ENCODE measurements at regions not wholly inside any gene's neighbourhood (a gene's known extent, or its start where the extent isn't known, plus 50 kb on each side); places are given as distances from the start of the nearest gene placed in this dataset.
A peak's percentile ranks its signal among the peaks of the same experiment; 100 is the strongest.

- no peak for DNase-seq
Measured at GRCh38 chr13:44058067-44058466, 178.4 kb downstream of the LACC1 start.

GRCh38 chr13:44058624-44059215 is 179.0 kb downstream of the LACC1 start:
- DNase-seq, result no peak

- DNase-seq, result no peak
Measured at GRCh38 chr13:44061876-44062275, 182.2 kb downstream of the LACC1 start.

- no peak for DNase-seq
Measured at GRCh38 chr13:44063467-44063866, 183.8 kb downstream of the LACC1 start.

- no peak for DNase-seq
Measured at GRCh38 chr13:44063881-44064280, 184.2 kb downstream of the LACC1 start.

GRCh38 chr13:44064357-44064756 is 184.7 kb downstream of the LACC1 start:
- DNase-seq, result no peak

- peak; percentile 88 for DNase-seq
Measured at GRCh38 chr13:44068169-44068568, 188.5 kb downstream of the LACC1 start.

GRCh38 chr13:44068737-44069136 is 189.0 kb downstream of the LACC1 start:
- DNase-seq, result peak; percentile 85

GRCh38 chr13:44072536-44072935 is 192.8 kb downstream of the LACC1 start:
- DNase-seq, result no peak

GRCh38 chr13:44074611-44075010 is 194.9 kb downstream of the LACC1 start:
- no peak for DNase-seq

GRCh38 chr13:44075113-44075512 is 195.4 kb downstream of the LACC1 start:
- no peak for DNase-seq

GRCh38 chr13:44078806-44079376 is 199.2 kb downstream of the LACC1 start:
- DNase-seq, result peak; percentile 28

GRCh38 chr13:44079413-44080205 is 199.9 kb downstream of the LACC1 start:
- no peak for DNase-seq

- DNase-seq, result no peak
Measured at GRCh38 chr13:44084146-44084545, 204.4 kb downstream of the LACC1 start.

- no peak for DNase-seq
Measured at GRCh38 chr13:44086389-44086788, 206.7 kb downstream of the LACC1 start.

GRCh38 chr13:44088411-44088810 is 208.7 kb downstream of the LACC1 start:
- no peak for DNase-seq

GRCh38 chr13:44088991-44089413 is 209.3 kb downstream of the LACC1 start:
- no peak for DNase-seq

GRCh38 chr13:44089452-44089851 is 209.7 kb downstream of the LACC1 start:
- no peak for DNase-seq

- no peak for DNase-seq
Measured at GRCh38 chr13:44092078-44092970, 212.6 kb downstream of the LACC1 start.

GRCh38 chr13:44093607-44094564 is 214.2 kb downstream of the LACC1 start:
- DNase-seq, result no peak

GRCh38 chr13:44096901-44097300 is 217.2 kb downstream of the LACC1 start:
- DNase-seq, result no peak

- no peak for DNase-seq
Measured at GRCh38 chr13:44098559-44098958, 218.9 kb downstream of the LACC1 start.

Data from NCI-H226 (cell line).